CD4-positive, alpha-beta T cell (primary cell): ENCODE measurements at regions not wholly inside any gene's neighbourhood (a gene's known extent, or its start where the extent isn't known, plus 50 kb on each side); places are given as distances from the start of the nearest gene placed in this dataset.
"Not testable (repeated sequence)": the region's sequence is repeated elsewhere in the genome, so short reads cannot be mapped to it uniquely, and the experiment has no call there.

ENCODE experiments used
- ATAC-seq: fragments of 200-7000 bp; cut with Tn5 transposase; one replicate; pipeline ENCODE4 v1.10.0; 2022; ENCODE audit warnings: mild to moderate bottlenecking; ENCODE audit not compliant: poor library complexity
- CTCF ChIA-PET: fragments of 350-600 bp; sonication (Branson Sonifier 250); formaldehyde crosslinking; loops from one replicate; lab custom pipeline; 2021; ENCODE audit warnings: antibody characterized with exemption, inconsistent platforms; lab: Charles Lee
- POLR2A ChIA-PET: fragments of 350-600 bp; sonication (Branson Sonifier 250); formaldehyde crosslinking; loops from one replicate; lab custom pipeline; 2021; ENCODE audit warnings: antibody characterized with exemption, inconsistent platforms; lab: Charles Lee
- DNase-seq, 14 experiments: peaks; one replicate each; pipeline ENCODE4 v3.0.0-alpha.2; 2013 to 2020; ENCODE audit warnings: mixed read lengths in 2 of 14
- H3K27ac ChIP-seq, 2 donors: one replicate each; pipeline versions ENCODE4 v1.5.1 to v1.7.0; 2013; ENCODE audit warnings: low read length in 2 of 2, low read depth in 1 of 2, mild to moderate bottlenecking in 1 of 2
- H3K27me3 ChIP-seq, 2 experiments: 1 replicate in 1 of 2; 2 replicates in 1 of 2; pipeline versions ENCODE4 v1.6.1 to v1.7.0; 2013; ENCODE audit warnings: low read length in 2 of 2, control low read depth in 1 of 2, mild to moderate bottlenecking in 1 of 2, moderate library complexity in 1 of 2; ENCODE audit not compliant: insufficient read depth in 2 of 2, control insufficient read depth in 1 of 2
- H3K36me3 ChIP-seq: one replicate; pipeline ENCODE4 v1.6.1; 2013; ENCODE audit warnings: low read length, control low read depth; ENCODE audit not compliant: insufficient read depth
- H3K4me1 ChIP-seq: one replicate; pipeline ENCODE4 v1.6.1; 2013; ENCODE audit warnings: low read length, control low read depth; ENCODE audit not compliant: insufficient read depth
- H3K4me3 ChIP-seq: one replicate; pipeline ENCODE4 v1.5.1; 2013; ENCODE audit warnings: mild to moderate bottlenecking, low read length, moderate library complexity
- H3K9me3 ChIP-seq, 2 experiments: 1 replicate in 1 of 2; 2 replicates in 1 of 2; pipeline versions ENCODE4 v1.6.1 to v1.7.0; 2013; ENCODE audit warnings: low read length in 2 of 2, mild to moderate bottlenecking in 2 of 2, control low read depth in 1 of 2, moderate library complexity in 1 of 2; ENCODE audit not compliant: control insufficient read depth in 1 of 2, insufficient read depth in 1 of 2
- H3K27ac Mint-ChIP-seq: one replicate; pipeline ENCODE4 v1.8.0; 2020; ENCODE audit warnings: mixed read lengths
- H3K27me3 Mint-ChIP-seq: one replicate; pipeline ENCODE4 v1.8.0; 2021; ENCODE audit warnings: mixed read lengths
- H3K36me3 Mint-ChIP-seq: one replicate; pipeline ENCODE4 v1.8.0; 2021; ENCODE audit warnings: low read depth, mixed read lengths
- H3K4me1 Mint-ChIP-seq: one replicate; pipeline ENCODE4 v1.8.0; 2021; ENCODE audit warnings: low read depth, mixed read lengths
- H3K4me3 Mint-ChIP-seq: one replicate; pipeline ENCODE4 v1.8.0; 2020; ENCODE audit warnings: mild to moderate bottlenecking, mixed read lengths
- H3K9me3 Mint-ChIP-seq: one replicate; pipeline ENCODE4 v1.8.0; 2020; ENCODE audit warnings: mixed read lengths
- CTCF ChIP-seq: fragments of 200-600 bp; IDR thresholded peaks from one replicate; pipeline ENCODE4 v1.8.0; 2022; ENCODE audit warnings: antibody characterized with exemption, mild to moderate bottlenecking
- intact Hi-C, 2 experiments: fragments of 100-400 bp; cut with DNase I in 1 of 2; cut with micrococcal nuclease in 1 of 2; formaldehyde crosslinking; loops; one replicate each; pipeline versions ENCODE4 v1.15.1 to v1.9.0; 2023 to 2025; cut with DNase I, micrococcal nuclease

- peaks cover 5% of the 10 kb centered on the region for H3K9me3 Mint-ChIP-seq
- no peaks in the 10 kb centered on the region for H3K36me3 Mint-ChIP-seq
- H3K4me1 Mint-ChIP-seq, result no peaks in the 10 kb centered on the region
- Histone ChIP-seq H3K27me3 (no peaks in the 10 kb centered on the region), H3K36me3 (no peaks in the 10 kb centered on the region), H3K4me3 (no peak overlapping the region), H3K9me3 (no peaks in the 10 kb centered on the region), H3K4me1 (no peaks in the 10 kb centered on the region), H3K27ac (no peak overlapping the region)
- no peak overlapping the region for H3K27ac Mint-ChIP-seq
- ChIA-PET POLR2A (no interaction called here), CTCF (no interaction called here)
- ATAC-seq, result no peak
- DNase-seq, result no peak
- H3K27me3 Mint-ChIP-seq, result peaks cover 8% of the 10 kb centered on the region
- intact Hi-C loops, result no loop called here
- TF ChIP-seq CTCF, result no peak
- no peak overlapping the region for H3K4me3 Mint-ChIP-seq
Measured at GRCh38 chr5:87579678-87580077, 166.9 kb upstream of the CCNH start.

GRCh38 chr5:87576867-87577266 lies 164.1 kb upstream of the CCNH start:
- ATAC-seq, result no peak
- Histone ChIP-seq H3K27me3 (no peaks in the 10 kb centered on the region), H3K27ac (no peak overlapping the region), H3K36me3 (no peaks in the 10 kb centered on the region), H3K4me3 (no peak overlapping the region), H3K9me3 (no peaks in the 10 kb centered on the region), H3K4me1 (no peaks in the 10 kb centered on the region)
- no peak for TF ChIP-seq CTCF
- POLR2A ChIA-PET, result no interaction called here
- Mint-ChIP-seq H3K36me3 (no peaks in the 10 kb centered on the region), H3K4me3 (no peak overlapping the region), H3K27me3 (peaks cover 8% of the 10 kb centered on the region), H3K27ac (no peak overlapping the region), H3K4me1 (no peaks in the 10 kb centered on the region), H3K9me3 (no peaks in the 10 kb centered on the region)
- CTCF ChIA-PET, result no interaction called here
- no peak for DNase-seq
- intact Hi-C loops, result no loop called here

GRCh38 chr5:87576306-87576705 lies 163.6 kb upstream of the CCNH start:
- H3K4me3 Mint-ChIP-seq, H3K4me3 ChIP-seq, H3K36me3 Mint-ChIP-seq, H3K4me1 Mint-ChIP-seq, H3K27me3 Mint-ChIP-seq, H3K27ac Mint-ChIP-seq, H3K9me3 Mint-ChIP-seq, DNase-seq, intact Hi-C loops, H3K36me3 ChIP-seq, H3K27me3 ChIP-seq, ATAC-seq, H3K4me1 ChIP-seq, POLR2A ChIA-PET, H3K9me3 ChIP-seq, H3K27ac ChIP-seq, CTCF ChIA-PET: not testable (repeated sequence)

- Histone ChIP-seq H3K4me3 (no peak overlapping the region), H3K36me3 (no peaks in the 10 kb centered on the region), H3K27me3 (no peaks in the 10 kb centered on the region), H3K4me1 (no peaks in the 10 kb centered on the region), H3K27ac (no peak overlapping the region), H3K9me3 (no peaks in the 10 kb centered on the region)
- POLR2A ChIA-PET, result no interaction called here
- Mint-ChIP-seq H3K4me1 (no peaks in the 10 kb centered on the region), H3K9me3 (no peaks in the 10 kb centered on the region), H3K27ac (no peak overlapping the region), H3K27me3 (peaks cover under 1% of the 10 kb centered on the region), H3K4me3 (no peak overlapping the region), H3K36me3 (no peaks in the 10 kb centered on the region)
- intact Hi-C loops, result no loop called here
- ATAC-seq, result no peak
- no peak for DNase-seq
- TF ChIP-seq CTCF, result no peak
- CTCF ChIA-PET, result no interaction called here
Measured at GRCh38 chr5:87574106-87574505, 161.4 kb upstream of the CCNH start.
